ENCODE measurements at regions not wholly inside any gene's neighbourhood (a gene's known extent, or its start where the extent isn't known, plus 50 kb on each side); places are given as distances from the start of the nearest gene placed in this dataset.

- no peak for DNase-seq (ENCODE audit: extremely low spot score)
- intact Hi-C loops (cut with DNase I): no loop called here
These were observed 126.7 kb downstream of the SOX1 start for GRCh38 chr13:112193463-112194166.

DNA sequence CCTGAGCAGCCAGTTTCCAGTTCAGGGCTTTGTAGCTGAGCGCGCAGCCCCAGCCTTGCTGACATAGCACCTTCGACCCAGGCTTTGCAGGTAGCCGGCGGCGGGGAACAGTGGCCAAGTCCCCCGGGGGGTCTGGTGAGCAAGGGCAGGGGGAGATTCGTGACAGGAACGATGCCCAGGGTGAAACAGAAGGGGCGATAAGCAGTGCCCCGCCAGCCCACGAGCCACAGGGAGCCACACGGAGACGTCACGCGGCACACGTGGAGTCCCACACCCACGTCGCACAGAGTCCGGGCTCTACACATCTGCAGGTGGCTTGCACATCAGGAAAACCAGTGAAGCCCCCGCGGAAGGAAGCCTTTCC lies 127.2 kb downstream of the SOX1 start:
- 88% methylated on average over 22 of the region's 22 CpGs for WGBS
- no peaks in the 10 kb centered on the region for H3K4me1 ChIP-seq
- H3K27me3 ChIP-seq: peaks cover 0 to 24% (median 0%) of the 10 kb centered on the region in 4 donors
- no peak for TF ChIP-seq POLR2A (IDR thresholded peaks at IDR 0.05; ENCODE audit: low read depth)
- TF ChIP-seq, protein P1, sequence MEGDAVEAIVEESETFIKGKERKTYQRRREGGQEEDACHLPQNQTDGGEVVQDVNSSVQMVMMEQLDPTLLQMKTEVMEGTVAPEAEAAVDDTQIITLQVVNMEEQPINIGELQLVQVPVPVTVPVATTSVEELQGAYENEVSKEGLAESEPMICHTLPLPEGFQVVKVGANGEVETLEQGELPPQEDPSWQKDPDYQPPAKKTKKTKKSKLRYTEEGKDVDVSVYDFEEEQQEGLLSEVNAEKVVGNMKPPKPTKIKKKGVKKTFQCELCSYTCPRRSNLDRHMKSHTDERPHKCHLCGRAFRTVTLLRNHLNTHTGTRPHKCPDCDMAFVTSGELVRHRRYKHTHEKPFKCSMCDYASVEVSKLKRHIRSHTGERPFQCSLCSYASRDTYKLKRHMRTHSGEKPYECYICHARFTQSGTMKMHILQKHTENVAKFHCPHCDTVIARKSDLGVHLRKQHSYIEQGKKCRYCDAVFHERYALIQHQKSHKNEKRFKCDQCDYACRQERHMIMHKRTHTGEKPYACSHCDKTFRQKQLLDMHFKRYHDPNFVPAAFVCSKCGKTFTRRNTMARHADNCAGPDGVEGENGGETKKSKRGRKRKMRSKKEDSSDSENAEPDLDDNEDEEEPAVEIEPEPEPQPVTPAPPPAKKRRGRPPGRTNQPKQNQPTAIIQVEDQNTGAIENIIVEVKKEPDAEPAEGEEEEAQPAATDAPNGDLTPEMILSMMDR (IDR thresholded peaks at IDR 0.05): no peak
- no peak for TF ChIP-seq EP300 (IDR thresholded peaks at IDR 0.05)
- TF ChIP-seq POLR2AphosphoS5 (IDR thresholded peaks at IDR 0.05): no peak
- intact Hi-C loops (cut with DNase I): no loop called here
- no peaks in the 10 kb centered on the region for H3K9me3 ChIP-seq
- no peak for DNase-seq (ENCODE audit: extremely low spot score)
- no peak overlapping the region for H3K27ac ChIP-seq (replicated peaks in 1 of 4)
- H3K4me3 ChIP-seq: no peak overlapping the region
- no peaks in the 10 kb centered on the region for H3K36me3 ChIP-seq

More at GRCh38 chr13:112193463-112194166, 126.7 kb downstream of the SOX1 start:
- 87% methylated on average over 13 of the region's 15 CpGs for WGBS
- Histone ChIP-seq H3K27me3 (peaks cover 0 to 20% (median 0%) of the 10 kb centered on the region in 4 donors), H3K36me3 (no peaks in the 10 kb centered on the region), H3K27ac (replicated peaks in 1 of 4) (no peak overlapping the region), H3K4me3 (no peak overlapping the region), H3K4me1 (no peaks in the 10 kb centered on the region), H3K9me3 (no peaks in the 10 kb centered on the region)
- TF ChIP-seq EP300 (IDR thresholded peaks at IDR 0.05) (no peak), POLR2AphosphoS5 (IDR thresholded peaks at IDR 0.05) (no peak), POLR2A (IDR thresholded peaks at IDR 0.05; ENCODE audit: low read depth) (no peak)
- TF ChIP-seq, protein P1 (IDR thresholded peaks at IDR 0.05): no peak

DNA sequence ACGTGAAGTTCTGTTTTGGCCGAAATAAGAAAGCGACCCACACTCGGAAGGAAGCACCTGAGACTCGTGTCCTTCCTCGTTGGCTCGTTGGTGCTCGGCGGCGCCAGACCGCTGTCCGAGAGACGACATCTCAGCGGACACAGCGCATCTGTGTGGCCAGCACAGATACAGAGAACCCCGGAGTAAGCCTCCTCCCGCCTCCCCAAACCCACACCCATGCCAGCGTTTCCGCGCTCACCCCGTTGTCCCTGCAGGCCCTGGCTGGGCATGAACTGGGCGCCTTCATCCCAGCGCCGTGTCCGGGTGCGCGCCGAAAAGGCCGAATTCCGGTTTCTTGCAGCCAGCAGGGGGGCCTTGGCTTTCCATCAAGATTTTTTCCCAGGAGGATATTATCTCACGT lies 127.6 kb downstream of the SOX1 start:
- Histone ChIP-seq H3K27me3 (peaks cover 0 to 24% (median 0%) of the 10 kb centered on the region in 4 donors), H3K36me3 (no peaks in the 10 kb centered on the region), H3K4me3 (no peak overlapping the region), H3K27ac (replicated peaks in 1 of 4) (no peak overlapping the region), H3K9me3 (no peaks in the 10 kb centered on the region), H3K4me1 (no peaks in the 10 kb centered on the region)
- TF ChIP-seq EP300 (IDR thresholded peaks at IDR 0.05): no peak
- no peak for TF ChIP-seq POLR2AphosphoS5 (IDR thresholded peaks at IDR 0.05)
- TF ChIP-seq POLR2A (IDR thresholded peaks at IDR 0.05; ENCODE audit: low read depth): no peak
- TF ChIP-seq, protein P1 (IDR thresholded peaks at IDR 0.05): no peak
- intact Hi-C loops (cut with DNase I): no loop called here
- no peak for DNase-seq (ENCODE audit: extremely low spot score)
- 86% methylated on average over 30 of the region's 31 CpGs for WGBS

GRCh38 chr13:112198396-112199010 lies 131.6 kb downstream of the SOX1 start:
- no peak overlapping the region for H3K27ac ChIP-seq (replicated peaks in 1 of 4)
- H3K4me3 ChIP-seq: no peak overlapping the region
- H3K9me3 ChIP-seq: no peaks in the 10 kb centered on the region
- intact Hi-C loops (cut with DNase I): no loop called here
- TF ChIP-seq, protein P1 (IDR thresholded peaks at IDR 0.05): no peak
- TF ChIP-seq POLR2AphosphoS5 (IDR thresholded peaks at IDR 0.05) (no peak), EP300 (IDR thresholded peaks at IDR 0.05) (no peak), POLR2A (IDR thresholded peaks at IDR 0.05; ENCODE audit: low read depth) (no peak)
- H3K4me1 ChIP-seq: no peaks in the 10 kb centered on the region
- DNase-seq (ENCODE audit: extremely low spot score): no peak
- peaks cover 0 to 61% (median 2%) of the 10 kb centered on the region in 4 donors for H3K27me3 ChIP-seq
- H3K36me3 ChIP-seq: no peaks in the 10 kb centered on the region
- WGBS: 82% methylated on average over 17 of the region's 17 CpGs

Data from esophagus muscularis mucosa (tissue), 4 donors.